PC-9 (cell line): ENCODE measurements at regions not wholly inside any gene's neighbourhood (a gene's known extent, or its start where the extent isn't known, plus 50 kb on each side); places are given as distances from the start of the nearest gene placed in this dataset.

Experiments used
- BruUV-seq: library from RNA; stranded (reverse); fragments of 400-500 nt; replicated peaks from 2 replicates; lab custom pipeline; 2021; lab: Mats Ljungman, UMichigan
- CTCF ChIA-PET: fragments of 300-600 bp; sonication (Branson Sonifier 250); formaldehyde crosslinking; loops from one replicate; lab custom pipeline; 2022; ENCODE audit warnings: antibody characterized with exemption; lab: Charles Lee
- POLR2A ChIA-PET: fragments of 300-600 bp; sonication (Branson Sonifier 250); formaldehyde crosslinking; loops from one replicate; lab custom pipeline; 2022; ENCODE audit warnings: antibody characterized with exemption; ENCODE audit not compliant: unreplicated experiment; lab: Charles Lee
- DNase-seq, 2 experiments: peaks; one replicate each; pipeline versions ENCODE4 v3.0.0 to v3.0.0-alpha.2; 2015 to 2022; ENCODE audit warnings: mixed read lengths in 1 of 2
- H2AFZ ChIP-seq: fragments of 200-600 bp; sonication (generic); 2 replicates; pipeline ENCODE4 v1.8.1; 2017; ENCODE audit warnings: antibody characterized with exemption
- H3F3A ChIP-seq: fragments of 200-600 bp; sonication (generic); 2 replicates; pipeline ENCODE4 v1.8.1; 2017; ENCODE audit warnings: antibody characterized with exemption, mild to moderate bottlenecking, low read depth; ENCODE audit not compliant: insufficient read depth
- H3K27ac ChIP-seq: fragments of 200-600 bp; sonication (generic); 2 replicates; pipeline ENCODE4 v1.6.1; 2016; ENCODE audit warnings: mixed run types
- H3K27me3 ChIP-seq: fragments of 200-600 bp; sonication (generic); 2 replicates; pipeline ENCODE4 v1.6.1; 2016; ENCODE audit warnings: low read depth, mixed run types; ENCODE audit not compliant: insufficient read depth
- H3K36me3 ChIP-seq: fragments of 200-600 bp; sonication (generic); 2 replicates; pipeline ENCODE4 v1.6.1; 2016; ENCODE audit warnings: low read depth, mixed run types
- H3K4me1 ChIP-seq: fragments of 200-600 bp; sonication (generic); replicated peaks from 2 replicates; pipeline ENCODE4 v1.6.1; 2016; ENCODE audit warnings: mixed run types; ENCODE audit not compliant: insufficient read depth
- H3K4me2 ChIP-seq: fragments of 200-600 bp; sonication (generic); 2 replicates; pipeline ENCODE4 v1.6.1; 2017; ENCODE audit warnings: mixed run types
- H3K4me3 ChIP-seq: fragments of 200-600 bp; sonication (generic); 2 replicates; pipeline ENCODE4 v1.6.1; 2016; ENCODE audit warnings: mixed run types
- H3K79me2 ChIP-seq: fragments of 200-600 bp; sonication (generic); 2 replicates; pipeline ENCODE4 v1.6.1; 2017; ENCODE audit warnings: low read depth, mixed run types
- H3K9me2 ChIP-seq: fragments of 200-600 bp; sonication (generic); 2 replicates; pipeline ENCODE4 v1.8.1; 2017; ENCODE audit warnings: mild to moderate bottlenecking; ENCODE audit not compliant: insufficient read depth
- H3K9me3 ChIP-seq: fragments of 200-600 bp; sonication (generic); 2 replicates; pipeline ENCODE4 v1.8.1; 2016; ENCODE audit warnings: low read depth; ENCODE audit not compliant: insufficient read depth
- H4K20me1 ChIP-seq: fragments of 200-600 bp; sonication (generic); 2 replicates; pipeline ENCODE4 v1.8.1; 2017; ENCODE audit not compliant: insufficient read depth
- EZH2 ChIP-seq: fragments of 200-600 bp; sonication (generic); IDR thresholded peaks from 2 replicates; pipeline ENCODE4 v1.8.0; 2017; ENCODE audit warnings: antibody characterized with exemption, low read depth
- intact Hi-C: fragments of 100-400 bp; cut with micrococcal nuclease; formaldehyde crosslinking; loops from one replicate; pipeline ENCODE4 v1.10.0; 2022; ENCODE audit not compliant: unreplicated experiment
- TF ChIP-seq, protein P1 (sequence below): fragments of 200-600 bp; sonication (generic); conservative IDR thresholded peaks from 2 replicates; pipeline ENCODE4 v1.6.1; 2017; ENCODE audit warnings: mixed run types, antibody characterized with exemption, mild to moderate bottlenecking, moderate library complexity

- H3K4me3 ChIP-seq, result no peak overlapping the region
- no peaks in the 10 kb centered on the region for H3K27me3 ChIP-seq
- peak overlapping the region; percentile 65 for H3K27ac ChIP-seq
- peak overlapping the region; percentile 37; the same call in 1 of the 2 replicates for H3K4me2 ChIP-seq
- TF ChIP-seq EZH2, result no peak
- TF ChIP-seq, protein P1, sequence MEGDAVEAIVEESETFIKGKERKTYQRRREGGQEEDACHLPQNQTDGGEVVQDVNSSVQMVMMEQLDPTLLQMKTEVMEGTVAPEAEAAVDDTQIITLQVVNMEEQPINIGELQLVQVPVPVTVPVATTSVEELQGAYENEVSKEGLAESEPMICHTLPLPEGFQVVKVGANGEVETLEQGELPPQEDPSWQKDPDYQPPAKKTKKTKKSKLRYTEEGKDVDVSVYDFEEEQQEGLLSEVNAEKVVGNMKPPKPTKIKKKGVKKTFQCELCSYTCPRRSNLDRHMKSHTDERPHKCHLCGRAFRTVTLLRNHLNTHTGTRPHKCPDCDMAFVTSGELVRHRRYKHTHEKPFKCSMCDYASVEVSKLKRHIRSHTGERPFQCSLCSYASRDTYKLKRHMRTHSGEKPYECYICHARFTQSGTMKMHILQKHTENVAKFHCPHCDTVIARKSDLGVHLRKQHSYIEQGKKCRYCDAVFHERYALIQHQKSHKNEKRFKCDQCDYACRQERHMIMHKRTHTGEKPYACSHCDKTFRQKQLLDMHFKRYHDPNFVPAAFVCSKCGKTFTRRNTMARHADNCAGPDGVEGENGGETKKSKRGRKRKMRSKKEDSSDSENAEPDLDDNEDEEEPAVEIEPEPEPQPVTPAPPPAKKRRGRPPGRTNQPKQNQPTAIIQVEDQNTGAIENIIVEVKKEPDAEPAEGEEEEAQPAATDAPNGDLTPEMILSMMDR, result no peak
- H3F3A ChIP-seq, result peaks cover 7% of the 10 kb centered on the region; the same call in 1 of the 2 replicates
- CTCF ChIA-PET, result no interaction called here
- DNase-seq, result no peak
- H3K36me3 ChIP-seq, result no peaks in the 10 kb centered on the region
- no peak overlapping the region for H2AFZ ChIP-seq
- H3K79me2 ChIP-seq, result no peaks in the 10 kb centered on the region
- no peaks in the 10 kb centered on the region for H4K20me1 ChIP-seq
- H3K9me3 ChIP-seq, result no peaks in the 10 kb centered on the region
- intact Hi-C loops, result no loop called here
- POLR2A ChIA-PET, result no interaction called here
- peaks cover 18% of the 10 kb centered on the region; the same call in 1 of the 2 replicates for H3K4me1 ChIP-seq
- no peaks in the 10 kb centered on the region for H3K9me2 ChIP-seq
- no TSS peak for BruUV-seq
Observed at GRCh38 chr2:186130748-186131641, 355.1 kb upstream of the ZC3H15 start.

- POLR2A ChIA-PET, result no interaction called here
- DNase-seq, result no peak
- intact Hi-C loops, result no loop called here
Observed at GRCh38 chr2:186135686-186136085, 350.4 kb upstream of the ZC3H15 start.

GRCh38 chr2:186136860-186137259 lies 349.2 kb upstream of the ZC3H15 start:
- Histone ChIP-seq H2AFZ (no peak overlapping the region), H3K9me2 (no peaks in the 10 kb centered on the region), H3F3A (no peaks in the 10 kb centered on the region), H3K27me3 (no peaks in the 10 kb centered on the region), H3K27ac (no peak overlapping the region), H3K4me2 (no peak overlapping the region), H4K20me1 (no peaks in the 10 kb centered on the region), H3K9me3 (no peaks in the 10 kb centered on the region), H3K4me3 (no peak overlapping the region), H3K79me2 (no peaks in the 10 kb centered on the region), H3K4me1 (no peaks in the 10 kb centered on the region), H3K36me3 (no peaks in the 10 kb centered on the region)
- intact Hi-C loops, result no loop called here
- BruUV-seq, result no TSS peak
- CTCF ChIA-PET, result no interaction called here
- no peak for DNase-seq
- POLR2A ChIA-PET, result no interaction called here
- no peak for TF ChIP-seq EZH2
- TF ChIP-seq, protein P1, result no peak

More at GRCh38 chr2:186135686-186136085, 350.4 kb upstream of the ZC3H15 start:
- no peak for TF ChIP-seq EZH2
- TF ChIP-seq, protein P1, result no peak
- Histone ChIP-seq H2AFZ (no peak overlapping the region), H3K4me2 (no peak overlapping the region), H3K4me1 (peaks cover 5% of the 10 kb centered on the region; the same call in 1 of the 2 replicates), H4K20me1 (no peaks in the 10 kb centered on the region), H3K4me3 (no peak overlapping the region), H3K9me3 (no peaks in the 10 kb centered on the region), H3F3A (peaks cover 2% of the 10 kb centered on the region; the same call in 1 of the 2 replicates), H3K27ac (no peak overlapping the region), H3K36me3 (no peaks in the 10 kb centered on the region), H3K79me2 (no peaks in the 10 kb centered on the region), H3K27me3 (no peaks in the 10 kb centered on the region), H3K9me2 (no peaks in the 10 kb centered on the region)
- CTCF ChIA-PET, result no interaction called here
- no TSS peak for BruUV-seq
